ENCODE measurements at regions not wholly inside any gene's neighbourhood (a gene's known extent, or its start where the extent isn't known, plus 50 kb on each side); places are given as distances from the start of the nearest gene placed in this dataset.

DNA sequence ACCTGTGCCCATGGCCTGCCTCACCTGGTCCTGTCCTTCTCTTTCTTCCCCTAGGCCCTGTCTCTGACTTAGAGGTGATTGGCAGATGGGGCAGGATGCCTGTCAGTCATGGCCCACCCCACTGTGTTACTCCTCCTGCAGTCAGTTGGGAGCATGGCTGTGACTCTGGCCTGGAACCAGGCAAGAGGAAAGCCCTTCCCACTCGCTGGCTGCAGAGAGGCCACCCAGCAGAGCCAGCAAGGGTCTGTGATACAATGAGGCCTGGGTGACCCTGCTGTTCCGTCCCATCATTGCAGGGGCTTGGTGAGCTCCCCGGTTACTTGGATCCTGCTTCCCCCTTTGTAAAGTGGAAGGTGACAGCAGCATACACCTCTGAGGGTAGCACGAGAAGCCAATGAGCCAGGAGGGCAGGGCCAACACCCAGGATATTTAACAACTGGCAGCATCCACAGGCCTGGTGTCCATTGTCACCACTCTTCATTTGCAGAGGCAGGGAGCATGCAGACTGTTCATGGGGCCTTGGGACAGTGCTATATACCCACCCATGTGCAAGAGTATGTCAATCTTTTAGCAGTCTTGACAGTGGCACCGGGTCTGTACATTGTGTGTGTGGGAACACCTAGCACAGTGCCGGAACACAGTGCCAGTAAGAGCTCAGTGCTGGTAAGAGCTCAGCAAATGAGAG is 191.0 kb upstream of the C1orf174 start:
- no peak for DNase-seq

DNA sequence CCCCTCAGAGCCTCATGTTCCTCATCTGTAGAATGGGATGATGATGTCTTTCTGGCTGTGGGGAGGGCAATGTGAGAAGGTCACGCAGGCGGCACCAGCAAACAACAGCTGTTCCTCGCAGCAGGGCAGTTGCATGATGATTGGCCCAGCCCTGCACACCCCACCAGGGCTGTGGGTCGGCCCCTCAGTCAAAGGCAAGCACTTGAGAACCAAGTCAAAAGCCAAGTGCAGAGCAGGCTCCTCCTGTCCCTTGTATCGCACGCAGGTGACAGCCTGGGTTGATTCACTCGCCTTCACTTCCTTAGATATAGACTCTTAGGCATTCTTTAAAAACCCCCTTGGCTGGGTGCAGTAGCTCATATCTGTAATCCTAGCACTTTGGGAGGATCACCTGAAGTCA is 191.9 kb upstream of the C1orf174 start:
- DNase-seq: no peak

DNA sequence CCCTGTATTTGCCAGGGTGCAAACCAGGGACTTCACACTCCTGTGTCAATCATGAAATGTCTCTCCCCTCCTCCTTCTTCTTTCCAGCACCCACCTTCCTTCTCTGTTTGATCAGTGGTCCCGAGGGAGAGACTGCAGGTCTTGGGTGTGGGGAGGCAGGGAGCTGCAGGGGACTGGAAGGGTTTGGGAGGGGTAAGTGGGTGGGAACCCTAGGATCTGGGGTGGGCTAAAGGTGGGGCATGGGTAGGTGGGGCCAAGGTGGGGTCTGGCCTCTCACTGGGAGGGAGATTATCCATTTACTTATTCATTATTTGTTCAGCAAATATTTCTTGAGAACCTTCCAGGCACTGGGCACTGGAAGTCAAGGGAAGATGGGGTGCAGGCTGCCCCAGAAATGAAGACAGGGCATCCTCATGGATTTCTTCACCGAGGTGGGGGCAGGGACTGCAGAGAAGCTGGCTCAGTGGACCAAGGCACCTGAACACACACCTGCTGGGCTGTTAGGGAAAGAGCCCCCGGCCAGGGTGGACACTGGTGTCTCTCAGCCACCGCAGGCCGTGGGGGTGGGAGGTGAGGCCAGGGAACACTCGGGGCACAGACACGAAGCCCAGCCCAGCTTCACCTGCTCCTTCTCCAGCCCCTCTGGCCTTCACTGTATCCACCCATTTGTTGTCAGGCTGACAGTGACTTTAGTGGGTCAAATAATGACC is 193.9 kb upstream of the C1orf174 start:
- no peak for DNase-seq

DNA sequence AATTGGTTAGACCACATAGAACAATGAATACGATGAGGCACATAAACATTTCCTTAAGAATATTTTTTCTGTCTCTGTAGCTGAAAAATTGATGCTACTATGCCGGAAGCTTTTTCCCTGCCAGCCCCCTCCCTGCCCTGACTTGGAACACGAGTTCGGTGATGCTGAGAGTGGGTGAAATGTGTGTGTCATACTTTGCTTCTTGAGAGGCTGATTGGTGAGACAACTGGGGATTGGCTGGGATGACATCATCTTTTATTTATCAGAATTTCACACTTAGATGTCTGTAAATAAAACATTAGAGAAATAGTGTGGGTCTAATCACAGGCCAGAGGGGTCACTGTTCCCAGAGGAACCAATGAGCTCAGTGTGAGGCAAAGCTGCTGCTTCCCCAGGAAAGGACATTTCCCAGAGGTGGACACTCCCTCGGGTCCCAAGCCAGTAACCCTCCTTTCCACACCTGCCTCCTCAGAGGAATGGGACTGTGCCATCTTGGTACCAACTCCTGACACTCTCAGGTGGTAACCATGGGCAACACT is 195.4 kb upstream of the C1orf174 start:
- no peak for DNase-seq

DNA sequence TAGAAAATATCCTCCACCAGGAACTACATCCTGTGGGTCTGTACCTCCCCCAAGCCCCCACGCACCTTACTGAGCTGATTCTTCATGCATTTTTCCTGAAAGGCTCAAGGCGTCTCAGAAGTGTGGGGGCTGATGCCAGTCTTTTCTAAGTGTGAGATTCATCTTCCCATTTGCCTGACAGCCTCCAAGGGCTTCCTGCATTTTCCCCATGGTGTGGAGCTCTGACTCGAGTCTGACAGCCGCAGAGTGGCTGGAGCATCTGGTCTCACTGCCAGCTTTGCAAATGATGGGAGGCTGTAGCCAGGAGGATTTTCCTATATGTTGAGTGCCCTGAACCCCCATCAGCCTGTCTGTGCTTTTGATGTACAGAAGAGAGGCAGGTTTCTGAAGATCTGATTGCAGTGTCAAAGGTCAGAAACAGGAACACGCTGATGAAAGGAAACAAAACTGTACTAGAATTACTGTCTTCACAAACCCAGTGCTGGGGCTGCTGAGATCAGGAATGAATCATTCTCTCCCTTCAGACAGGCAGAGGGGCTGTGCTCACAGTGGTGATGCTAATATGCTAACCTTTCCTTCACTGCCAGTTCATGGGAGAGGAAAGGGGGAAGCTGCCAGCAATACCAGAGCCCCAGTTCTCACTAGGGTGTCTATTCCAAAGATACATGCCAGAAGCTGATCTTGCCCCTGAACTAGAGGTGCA is 201.5 kb upstream of the C1orf174 start:
- DNase-seq: no peak

DNA sequence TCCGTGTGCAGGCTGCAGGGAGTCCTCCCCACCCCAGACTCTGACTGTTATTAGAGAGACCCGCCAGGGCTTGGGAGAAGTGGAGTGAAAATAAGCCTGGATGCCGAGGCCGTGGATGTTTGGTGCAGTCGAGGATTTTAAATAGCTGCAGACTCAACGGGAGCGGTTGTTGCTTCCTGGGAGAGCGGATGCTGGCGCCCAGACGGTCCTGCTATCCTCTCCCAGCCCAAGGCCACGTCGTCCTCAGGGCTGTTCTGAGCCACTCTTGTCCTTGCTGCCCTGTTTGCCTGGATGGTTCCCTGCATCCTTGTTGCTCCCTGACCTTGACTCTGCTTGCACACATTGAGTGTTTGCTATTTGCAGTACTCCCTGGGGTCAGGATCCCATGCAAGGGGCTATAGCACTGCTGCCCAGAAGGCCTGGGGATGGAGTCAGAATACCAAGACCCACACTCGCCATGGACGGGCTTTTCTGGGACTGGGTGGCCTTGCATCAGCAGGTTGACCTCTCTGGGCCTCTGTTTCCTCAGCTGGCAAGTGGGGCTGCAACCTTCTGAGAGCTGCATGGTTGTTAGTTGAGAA is 205.3 kb upstream of the C1orf174 start:
- no peak for DNase-seq

DNA sequence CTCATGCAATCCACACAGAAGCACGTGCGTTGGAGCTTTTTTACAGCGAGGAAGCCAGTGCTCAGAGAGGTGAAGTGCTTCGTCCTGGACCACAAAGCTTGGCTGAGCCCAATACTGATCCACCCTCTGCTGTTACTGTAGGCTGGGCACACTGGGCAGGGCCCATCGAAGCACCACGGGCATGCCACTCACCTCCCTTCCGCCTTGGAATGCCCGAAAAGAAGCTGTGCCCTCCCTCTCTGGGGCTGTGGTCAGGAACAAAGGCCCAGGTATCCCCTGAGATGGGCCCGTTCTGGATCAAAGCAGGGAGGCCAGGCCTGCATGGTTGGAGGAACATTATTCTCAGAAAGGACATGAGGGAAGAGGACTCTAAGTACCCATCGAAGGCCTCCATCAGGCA is 206.7 kb upstream of the C1orf174 start:
- DNase-seq: no peak

DNA sequence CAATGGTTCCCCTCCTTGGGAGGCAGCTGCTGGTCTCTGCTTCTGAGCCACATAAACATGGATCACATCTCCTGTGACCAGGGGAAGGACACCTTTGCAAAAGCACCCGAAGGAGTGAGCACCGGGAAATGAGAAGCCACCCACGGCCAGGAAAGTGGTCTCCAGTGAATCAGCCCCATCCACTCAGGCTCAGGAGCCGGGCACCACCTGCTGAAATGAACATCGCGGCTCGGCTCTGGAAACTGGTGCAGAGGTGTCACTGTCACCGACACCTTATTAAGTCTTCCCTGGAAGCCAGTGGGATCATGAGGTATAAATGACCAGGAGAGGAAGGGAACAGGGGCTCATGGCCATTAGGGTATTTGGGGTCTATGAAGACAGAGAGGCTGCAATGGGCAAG is 207.2 kb upstream of the C1orf174 start:
- no peak for DNase-seq

DNA sequence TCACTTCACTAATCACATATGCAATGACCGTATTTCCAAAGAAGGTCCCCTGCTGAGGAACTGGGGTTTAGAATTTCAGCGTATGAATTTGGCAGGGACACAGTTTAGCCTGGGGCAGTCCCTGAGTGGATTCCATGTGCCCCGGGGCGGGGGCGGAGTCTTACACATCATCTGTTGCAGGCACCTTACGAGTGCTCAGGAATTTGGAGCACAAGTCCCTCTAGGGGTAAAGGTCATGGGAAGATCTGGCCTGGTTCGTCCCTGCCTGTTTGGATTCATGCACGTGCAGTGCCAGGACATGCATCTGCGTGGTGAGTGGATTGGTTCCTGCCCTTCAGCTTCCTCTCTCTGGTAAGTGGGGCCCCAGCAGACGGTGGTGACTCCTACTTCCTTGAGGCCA is 208.3 kb upstream of the C1orf174 start:
- DNase-seq: no peak

DNA sequence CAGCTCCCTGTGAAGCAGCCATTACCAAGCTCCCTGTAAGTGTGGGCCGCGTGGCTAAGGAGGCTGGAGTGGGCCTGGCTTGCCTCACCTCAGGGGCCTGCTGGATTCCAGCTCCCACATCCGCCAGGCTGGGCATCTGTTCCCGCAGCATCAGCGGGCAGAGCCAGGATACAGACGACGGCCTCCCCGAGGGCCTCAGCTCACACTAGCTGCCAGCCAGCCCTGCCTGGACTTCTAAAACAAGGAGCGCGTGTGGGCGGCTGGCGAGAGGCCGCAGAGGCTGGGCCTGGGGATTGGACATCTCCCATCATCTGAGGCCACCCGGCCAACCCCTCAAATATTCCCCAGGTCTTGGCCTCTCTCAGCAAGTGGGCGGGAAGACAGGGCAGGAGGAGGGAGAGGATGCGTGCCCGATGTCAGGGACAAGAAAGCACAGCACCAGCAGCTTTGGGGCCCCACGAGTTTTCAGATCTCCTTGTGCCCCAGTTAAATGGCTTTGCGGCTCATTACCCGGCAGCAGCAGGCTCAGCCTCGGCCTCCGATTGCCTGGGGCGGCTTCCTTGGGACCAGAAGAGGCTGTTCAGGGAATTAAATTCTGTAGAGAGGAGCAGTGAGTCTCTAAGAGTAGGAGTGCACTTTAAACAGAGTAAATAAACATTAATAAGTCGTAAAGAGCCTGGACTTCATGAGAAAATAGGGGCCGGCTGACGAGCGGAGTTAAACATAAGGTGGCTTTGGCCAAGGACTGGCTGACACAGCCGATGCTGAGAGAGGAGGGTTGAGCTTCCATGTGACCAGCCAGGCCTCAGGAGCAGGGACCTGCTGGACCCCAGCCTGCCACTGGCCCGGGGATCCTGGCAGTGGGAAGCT is 208.9 kb upstream of the C1orf174 start:
- DNase-seq: no peak

DNA sequence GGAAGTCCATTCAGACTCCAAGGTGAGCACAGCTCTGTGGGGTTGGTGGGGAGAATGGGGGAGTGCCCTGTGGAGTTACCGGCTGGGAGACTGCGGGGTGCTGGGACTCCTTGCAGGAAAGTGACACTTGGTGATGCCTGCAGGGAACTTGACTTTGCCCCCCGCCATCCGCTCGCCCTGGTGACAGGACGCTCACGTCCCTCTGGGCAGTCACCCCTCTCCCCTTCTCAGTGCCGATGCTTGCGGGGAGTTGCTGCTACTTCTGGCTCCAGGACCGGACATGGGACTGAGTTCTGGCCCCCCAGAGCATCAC is 209.5 kb upstream of the C1orf174 start:
- DNase-seq: no peak

DNA sequence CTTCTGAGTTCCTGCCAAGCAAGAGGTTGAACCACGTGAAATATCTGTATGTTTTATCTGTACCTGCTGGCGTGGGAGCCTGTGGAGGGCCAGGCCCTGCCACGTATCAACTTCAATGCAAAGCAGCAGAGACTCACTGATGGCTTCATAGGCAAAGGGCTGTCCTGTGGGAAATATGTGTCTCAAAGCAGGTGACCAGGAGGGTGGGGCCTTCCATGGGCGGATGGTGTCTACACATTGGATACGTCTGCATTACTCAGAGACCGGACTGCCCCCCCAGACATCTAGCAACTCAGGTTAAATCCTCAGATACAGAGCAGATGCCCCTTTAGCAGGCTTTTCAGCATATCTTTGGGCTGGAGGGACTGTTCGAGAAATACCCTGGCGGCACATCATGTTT is 210.8 kb upstream of the C1orf174 start:
- no peak for DNase-seq

DNA sequence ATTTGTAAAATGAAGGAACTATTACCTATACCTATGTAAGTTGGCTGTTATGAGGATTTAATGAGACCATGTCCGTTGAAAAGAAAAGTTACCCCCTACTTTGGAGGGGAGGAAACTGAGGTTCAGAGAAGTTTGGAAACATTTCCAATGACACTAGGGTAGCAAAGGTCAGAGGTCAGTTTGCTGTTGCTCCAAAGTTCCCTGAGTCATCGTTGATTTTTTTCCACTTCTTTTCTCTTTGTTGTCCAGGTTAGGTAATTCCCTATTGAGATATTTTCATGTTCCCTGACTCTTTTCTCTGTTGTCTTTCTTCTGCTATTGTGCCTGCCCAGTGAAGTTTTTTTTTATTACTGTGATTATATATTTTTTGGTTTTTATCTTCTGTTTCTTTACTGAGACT is 213.8 kb upstream of the C1orf174 start:
- no peak for DNase-seq

DNA sequence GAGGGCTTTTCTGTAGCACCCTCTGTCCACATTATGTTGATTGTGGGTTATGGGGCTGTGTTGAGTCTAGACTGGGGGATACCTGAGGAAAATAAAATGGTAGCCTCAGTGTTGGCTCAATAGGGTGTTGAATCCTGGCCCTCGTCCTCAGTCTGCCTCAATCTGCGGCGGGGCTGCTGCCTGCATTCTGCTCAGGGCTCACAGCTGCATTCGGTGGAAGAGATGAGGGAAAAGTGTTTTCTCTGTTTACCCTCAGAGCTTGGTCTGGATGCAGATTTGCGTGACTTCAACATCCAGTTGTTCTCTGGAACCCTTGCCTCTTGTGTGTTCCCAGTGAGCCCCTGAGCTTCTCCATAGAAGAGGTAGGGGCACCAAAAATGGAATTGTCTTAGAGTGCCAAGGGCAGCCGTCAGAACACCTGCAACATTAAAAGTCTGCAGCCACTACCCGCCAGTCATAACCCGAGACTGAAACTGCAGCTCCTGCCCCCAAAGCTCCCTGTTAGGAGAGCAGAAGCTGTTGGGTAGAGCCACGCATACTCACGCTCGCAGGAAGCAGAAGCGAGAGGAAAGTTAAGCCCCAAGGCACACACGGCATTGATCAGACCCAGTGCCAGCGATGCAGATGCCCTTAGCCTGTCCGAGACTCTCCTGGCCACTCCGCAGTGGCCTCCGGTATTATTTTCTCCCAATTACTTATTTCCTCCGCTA is 215.3 kb upstream of the C1orf174 start:
- DNase-seq: no peak

DNA sequence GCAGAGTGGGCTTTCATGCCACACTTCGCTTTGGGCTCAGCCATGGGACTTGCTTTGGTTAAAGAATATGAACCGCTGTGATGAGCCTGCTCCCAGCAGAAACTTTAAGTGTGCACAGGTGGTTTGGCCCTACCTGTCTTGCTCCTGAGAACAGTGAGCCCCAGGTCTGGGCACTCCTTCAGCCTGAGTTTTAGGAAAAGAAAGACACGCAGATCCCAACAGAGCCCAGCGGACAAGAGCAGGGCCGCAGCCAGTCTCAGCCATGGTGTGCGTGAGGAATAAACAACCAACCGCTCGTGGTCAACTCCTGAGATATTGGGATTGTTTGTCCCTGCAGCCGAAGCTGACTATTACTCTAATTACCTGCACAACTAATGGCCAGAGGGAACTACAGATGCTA is 217.1 kb upstream of the C1orf174 start:
- DNase-seq: no peak

DNA sequence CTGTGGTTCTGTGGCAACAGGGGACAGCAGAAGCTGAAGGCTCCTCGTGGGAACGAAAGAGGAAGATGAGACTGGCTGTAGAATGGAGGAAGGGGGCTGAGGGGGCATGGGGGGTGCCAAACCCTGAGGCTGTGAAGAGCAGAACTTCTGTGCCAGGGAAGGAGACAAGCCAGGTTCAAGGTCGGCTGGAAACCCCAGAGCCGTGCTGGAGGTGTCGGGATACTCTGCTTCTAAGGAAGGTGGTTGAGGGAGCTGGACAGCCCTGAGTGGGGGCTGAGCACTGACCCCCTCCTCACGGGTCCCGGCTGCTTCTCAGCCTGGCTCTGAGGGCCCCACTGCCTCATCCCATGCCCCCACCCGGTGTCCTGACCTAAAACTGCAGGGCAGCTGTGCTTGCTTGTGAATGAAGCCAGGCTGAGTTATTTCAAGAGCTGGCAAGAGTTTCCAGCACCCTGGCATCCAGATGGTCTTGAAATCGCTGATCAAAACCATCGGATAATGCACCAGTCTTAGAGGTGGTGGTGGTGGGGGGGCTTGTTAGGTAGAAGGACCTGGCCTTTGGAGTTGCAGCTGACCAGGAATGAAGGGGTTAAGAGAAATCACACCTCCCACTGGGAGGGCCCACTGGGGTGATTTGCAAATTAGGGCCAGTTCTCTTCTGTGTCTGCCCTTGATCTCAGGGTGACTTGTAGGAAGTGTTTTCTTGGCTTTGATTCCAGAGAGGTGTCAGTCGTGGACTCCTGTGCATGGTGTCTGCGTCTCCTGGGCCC is 218.9 kb upstream of the C1orf174 start:
- DNase-seq: no peak

DNA sequence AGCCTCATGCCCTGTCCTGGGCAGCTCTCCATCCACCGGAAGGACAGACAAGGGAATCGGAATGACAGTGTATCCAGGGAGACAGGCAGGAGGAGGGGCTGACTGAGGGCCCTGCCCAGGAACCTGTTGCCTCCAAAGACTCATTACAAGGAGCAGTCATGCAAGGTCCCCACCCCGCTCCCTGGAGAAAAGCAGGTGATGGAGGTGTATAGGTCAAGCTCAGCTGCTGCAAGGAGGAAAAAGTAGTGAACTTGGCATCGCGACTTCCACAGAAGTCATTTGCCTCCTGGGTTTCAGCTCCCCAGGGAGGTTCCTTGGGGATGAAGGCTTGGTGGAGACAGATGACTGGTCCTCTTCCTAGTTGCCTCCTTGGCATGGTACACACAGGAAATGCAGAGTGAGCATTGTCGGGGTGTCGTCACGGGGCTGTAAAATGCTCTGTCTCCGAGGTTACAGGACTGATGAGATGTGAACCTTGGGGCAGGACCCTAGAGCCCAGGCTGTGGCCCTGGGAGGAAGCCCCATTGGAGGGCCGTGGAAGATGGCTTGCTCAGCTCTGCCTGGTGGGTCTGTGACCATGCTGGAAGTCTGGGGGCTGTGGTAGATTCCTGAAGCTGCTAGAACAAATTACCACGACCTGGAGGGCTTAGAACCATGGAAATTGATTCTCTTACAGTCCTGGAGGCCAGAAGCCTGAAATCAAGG is 219.6 kb upstream of the C1orf174 start:
- no peak for DNase-seq

DNA sequence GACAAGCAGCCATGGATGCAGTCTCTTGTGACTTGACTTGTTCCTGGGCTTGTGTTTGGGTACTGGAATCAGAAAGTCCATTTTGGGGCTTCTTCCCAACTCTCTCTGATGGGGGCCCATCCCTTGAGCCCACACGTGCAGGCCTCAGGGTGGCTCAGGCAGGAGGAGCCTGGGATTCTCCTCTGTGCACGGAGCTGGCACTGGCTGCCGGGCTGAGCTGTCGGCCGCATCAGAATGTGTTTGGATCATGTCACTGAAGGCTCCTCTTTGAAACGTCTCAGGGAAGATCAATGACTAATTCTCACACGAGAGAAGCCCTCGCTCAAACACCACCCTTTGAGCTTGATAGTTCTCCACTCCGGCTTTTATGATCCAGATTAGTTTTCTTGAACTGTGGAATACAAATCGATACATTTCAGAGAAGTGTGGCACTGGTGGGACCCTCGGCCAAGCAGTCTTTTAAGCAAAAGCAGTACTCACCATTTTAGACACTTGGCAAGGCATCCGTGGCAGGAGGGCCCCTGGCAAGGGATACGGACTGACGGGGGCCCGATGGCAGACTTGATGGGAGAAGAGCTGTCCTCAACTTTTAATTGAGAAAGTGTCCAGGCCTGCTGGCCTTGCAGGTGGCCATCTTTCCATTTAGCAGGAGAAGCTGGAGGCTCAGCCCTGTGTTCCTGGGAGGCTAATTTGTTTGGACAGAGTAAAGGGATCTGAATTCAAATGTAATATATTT is 220.7 kb upstream of the C1orf174 start:
- DNase-seq: no peak

DNA sequence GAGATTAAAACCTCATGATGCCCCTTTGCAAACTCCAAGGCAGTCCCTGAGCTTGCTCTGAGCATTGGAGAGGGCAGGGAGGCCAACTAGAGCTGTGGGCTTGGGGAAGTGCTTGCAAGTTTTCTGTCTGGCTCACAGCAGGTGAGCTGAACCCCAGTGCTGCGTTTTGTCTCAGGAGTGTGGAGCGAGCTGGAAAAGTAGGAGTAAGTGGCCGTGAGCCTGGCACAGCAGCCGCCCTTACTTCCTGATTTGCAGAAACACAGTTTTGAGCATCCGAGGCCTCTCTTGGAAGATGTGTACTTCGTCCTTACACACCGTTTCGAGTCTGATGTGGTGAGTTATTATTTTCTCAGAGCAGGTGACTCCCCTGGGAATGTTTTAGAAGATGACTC is 221.2 kb upstream of the C1orf174 start:
- no peak for DNase-seq
